Trophoblast cell (in vitro differentiated cells and primary cell): ENCODE measurements at regions not wholly inside any gene's neighbourhood (a gene's known extent, or its start where the extent isn't known, plus 50 kb on each side); places are given as distances from the start of the nearest gene placed in this dataset.

Source experiments
- DNase-seq, 2 donors: peaks; one replicate each; pipeline ENCODE4 v3.0.0-alpha.2; 2016
- H2AFZ ChIP-seq: 2 replicates; pipeline ENCODE4 v1.6.1; 2013; ENCODE audit warnings: low read length, moderate library complexity, mild to moderate bottlenecking; ENCODE audit not compliant: insufficient read depth, poor library complexity
- H2AK5ac ChIP-seq: 2 replicates; pipeline ENCODE4 v1.6.1; 2013; ENCODE audit warnings: mild to moderate bottlenecking, low read length
- H2BK120ac ChIP-seq: 2 replicates; pipeline ENCODE4 v1.6.1; 2013; ENCODE audit warnings: low read length, mild to moderate bottlenecking, moderate library complexity; ENCODE audit not compliant: insufficient read depth, poor library complexity
- H2BK12ac ChIP-seq: 2 replicates; pipeline ENCODE4 v1.6.1; 2013; ENCODE audit warnings: mild to moderate bottlenecking, low read length, moderate library complexity
- H2BK5ac ChIP-seq: 2 replicates; pipeline ENCODE4 v1.6.1; 2013; ENCODE audit warnings: low read length, low read depth, moderate library complexity, mild to moderate bottlenecking; ENCODE audit not compliant: poor library complexity
- H3K14ac ChIP-seq: 2 replicates; pipeline ENCODE4 v1.6.1; 2013; ENCODE audit warnings: mild to moderate bottlenecking, low read length
- H3K18ac ChIP-seq: 2 replicates; pipeline ENCODE4 v1.6.1; 2013; ENCODE audit warnings: mild to moderate bottlenecking, low read length
- H3K23ac ChIP-seq: 2 replicates; pipeline ENCODE4 v1.6.1; 2013; ENCODE audit warnings: low read length
- H3K27ac ChIP-seq: 2 replicates; pipeline ENCODE4 v1.5.1; 2013; ENCODE audit warnings: low read depth, mild to moderate bottlenecking, inconsistent platforms, low read length, moderate library complexity
- H3K27me3 ChIP-seq: 2 replicates; pipeline ENCODE4 v1.6.1; 2013; ENCODE audit warnings: inconsistent platforms, mild to moderate bottlenecking, low read length, moderate library complexity; ENCODE audit not compliant: insufficient read depth
- H3K36me3 ChIP-seq, 2 experiments: 1 replicate in 1 of 2; 2 replicates in 1 of 2; pipeline ENCODE4 v1.6.1; 2013; ENCODE audit warnings: low read length in 2 of 2, mild to moderate bottlenecking in 2 of 2, moderate library complexity in 1 of 2; ENCODE audit not compliant: insufficient read depth in 2 of 2, control insufficient read depth in 1 of 2
- H3K4ac ChIP-seq: 2 replicates; pipeline ENCODE4 v1.6.1; 2013; ENCODE audit warnings: low read depth, mild to moderate bottlenecking, low read length, moderate library complexity
- H3K4me1 ChIP-seq, 2 experiments: 1 replicate in 1 of 2; 2 replicates in 1 of 2; pipeline ENCODE4 v1.6.1; 2013; ENCODE audit warnings: low read length in 2 of 2, mild to moderate bottlenecking in 2 of 2, moderate library complexity in 1 of 2; ENCODE audit not compliant: insufficient read depth in 2 of 2, control insufficient read depth in 1 of 2
- H3K4me2 ChIP-seq: 2 replicates; pipeline ENCODE4 v1.6.1; 2013; ENCODE audit warnings: inconsistent platforms, mild to moderate bottlenecking, low read length, moderate library complexity
- H3K4me3 ChIP-seq: 2 replicates; pipeline ENCODE4 v1.5.1; 2013; ENCODE audit warnings: mild to moderate bottlenecking, low read depth, low read length, inconsistent platforms
- H3K79me1 ChIP-seq: one replicate; pipeline ENCODE4 v1.6.1; 2013; ENCODE audit warnings: low read length
- H3K79me2 ChIP-seq: 2 replicates; pipeline ENCODE4 v1.6.1; 2013; ENCODE audit warnings: low read length, mild to moderate bottlenecking; ENCODE audit not compliant: control insufficient read depth, insufficient read depth, poor library complexity
- H3K9ac ChIP-seq: 2 replicates; pipeline ENCODE4 v1.6.1; 2013; ENCODE audit warnings: mild to moderate bottlenecking, low read length
- H3K9me3 ChIP-seq: 2 replicates; pipeline ENCODE4 v1.6.1; 2013; ENCODE audit warnings: low read depth, mild to moderate bottlenecking, control low read depth, inconsistent platforms, low read length; ENCODE audit not compliant: insufficient read depth
- H4K12ac ChIP-seq: 2 replicates; pipeline ENCODE4 v1.6.1; 2013; ENCODE audit warnings: low read depth, mild to moderate bottlenecking, low read length, moderate library complexity
- H4K8ac ChIP-seq: 2 replicates; pipeline ENCODE4 v1.6.1; 2013; ENCODE audit warnings: low read depth, mild to moderate bottlenecking, low read length, moderate library complexity
- H4K91ac ChIP-seq: one replicate; pipeline ENCODE4 v1.6.1; 2013; ENCODE audit warnings: low read depth, mild to moderate bottlenecking, low read length, moderate library complexity
- WGBS: extraction: QIAGEN DNeasy Blood & Tissue Kit; methylation state at CpG from one replicate; pipeline ENCODE4 v1.1.7; 2013; ENCODE audit warnings: missing lambda C conversion rate; ENCODE audit not compliant: insufficient read length, insufficient coverage; ENCODE audit errors: extremely low coverage; 5-methylcytosine and 5-hydroxymethylcytosine counted together

DNA sequence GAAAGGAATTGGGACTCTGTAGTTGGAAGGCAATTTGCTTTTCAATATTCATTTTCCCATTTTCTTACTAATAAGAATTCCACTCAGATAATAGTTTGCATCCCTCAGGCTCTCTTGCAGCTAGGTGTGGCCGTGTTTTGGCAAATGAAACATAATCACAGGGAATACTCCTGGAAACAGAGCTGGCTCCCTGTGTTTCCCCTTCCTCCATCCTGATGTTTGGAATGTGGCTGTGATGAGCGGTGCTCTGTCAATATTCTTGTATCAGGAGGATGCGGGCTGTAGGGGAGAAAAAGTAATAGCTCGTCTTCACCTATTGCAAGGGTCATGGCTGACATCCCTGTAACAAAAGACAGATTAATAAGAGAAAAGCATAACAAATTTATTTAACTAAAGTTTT lies 271.0 kb downstream of the MYCN start:
- H2AK5ac ChIP-seq: no peak overlapping the region
- no peak overlapping the region for H2BK5ac ChIP-seq
- no peak overlapping the region for H2BK120ac ChIP-seq
- no peak overlapping the region for H4K8ac ChIP-seq
- no peaks in the 10 kb centered on the region for H3K27me3 ChIP-seq
- H3K9ac ChIP-seq: no peak overlapping the region
- peaks cover 1% of the 10 kb centered on the region for H3K9me3 ChIP-seq
- no peak overlapping the region for H3K18ac ChIP-seq
- H2AFZ ChIP-seq: no peak overlapping the region
- H3K14ac ChIP-seq: no peak overlapping the region
- H3K79me2 ChIP-seq: no peaks in the 10 kb centered on the region
- no peak overlapping the region for H3K4ac ChIP-seq
- no peak overlapping the region for H2BK12ac ChIP-seq
- H4K91ac ChIP-seq: no peak overlapping the region
- no peak overlapping the region for H3K23ac ChIP-seq
- H3K36me3 ChIP-seq: no peaks in the 10 kb centered on the region
- no CpG with 5 or more reads among the region's 4 CpGs for WGBS
- no peaks in the 10 kb centered on the region for H3K4me1 ChIP-seq
- H4K12ac ChIP-seq: no peak overlapping the region
- H3K4me2 ChIP-seq: no peak overlapping the region
- no peak overlapping the region for H3K4me3 ChIP-seq
- H3K79me1 ChIP-seq: no peaks in the 10 kb centered on the region
- no peak for DNase-seq
- no peak overlapping the region for H3K27ac ChIP-seq

DNA sequence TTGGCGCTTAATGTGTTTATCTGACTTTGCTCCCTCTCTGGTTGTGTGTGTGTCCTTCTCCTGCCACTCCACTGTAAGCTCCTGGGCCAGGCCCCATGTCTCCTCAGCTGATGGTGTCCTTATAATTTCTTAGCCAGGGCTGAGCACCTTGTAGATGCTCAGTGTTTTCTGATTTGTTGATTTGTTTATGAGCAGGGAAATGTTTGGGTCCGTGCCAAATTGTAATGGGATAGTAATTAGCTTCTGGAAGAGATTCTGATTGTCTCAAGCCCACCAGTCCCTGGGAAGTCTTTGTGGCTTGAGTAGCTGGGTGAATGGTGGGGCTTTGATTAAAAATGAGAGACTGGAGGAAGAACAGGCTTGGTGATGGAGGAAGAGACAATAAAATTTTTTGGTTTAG lies 270.5 kb downstream of the MYCN start:
- no peak overlapping the region for H3K9ac ChIP-seq

DNA sequence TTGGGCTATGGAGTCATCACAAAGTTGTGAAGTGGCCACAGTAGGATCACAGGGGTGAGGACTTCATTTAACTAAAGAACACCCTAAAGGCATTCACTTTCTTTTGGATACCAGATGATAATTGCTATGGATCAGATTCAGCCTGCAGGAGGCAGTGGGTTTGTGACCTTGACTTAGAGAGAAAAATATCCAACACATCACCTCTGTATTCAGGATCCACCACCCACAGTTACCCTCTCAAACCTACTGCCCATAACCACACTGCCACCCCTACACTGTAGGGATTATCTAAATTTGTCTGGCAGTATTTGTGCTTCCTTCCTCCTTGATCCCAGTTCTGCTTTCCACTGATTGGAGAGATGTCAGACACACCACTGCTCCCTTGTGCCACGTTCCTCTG lies 269.4 kb downstream of the MYCN start:
- Histone ChIP-seq H3K27me3 (no peaks in the 10 kb centered on the region), H3K9ac (no peak overlapping the region), H4K8ac (no peak overlapping the region), H3K27ac (no peak overlapping the region), H2AK5ac (no peak overlapping the region), H3K4me3 (no peak overlapping the region), H3K4ac (no peak overlapping the region), H2BK5ac (no peak overlapping the region), H3K9me3 (peaks cover 1% of the 10 kb centered on the region), H2BK120ac (no peak overlapping the region), H3K18ac (no peak overlapping the region), H2BK12ac (no peak overlapping the region), H3K4me1 (no peaks in the 10 kb centered on the region), H2AFZ (no peak overlapping the region), H3K79me1 (no peaks in the 10 kb centered on the region), H3K4me2 (no peak overlapping the region), H4K12ac (no peak overlapping the region), H3K79me2 (no peaks in the 10 kb centered on the region), H3K14ac (no peak overlapping the region), H4K91ac (no peak overlapping the region), H3K36me3 (no peaks in the 10 kb centered on the region), H3K23ac (no peak overlapping the region)
- WGBS: no CpG with 5 or more reads among the region's 1 CpG
- DNase-seq: no peak

More for the DNA sequence above, 270.5 kb downstream of the MYCN start:
- H2AFZ ChIP-seq: no peak overlapping the region
- H4K8ac ChIP-seq: no peak overlapping the region
- H3K27ac ChIP-seq: no peak overlapping the region
- no peak overlapping the region for H2AK5ac ChIP-seq
- no peaks in the 10 kb centered on the region for H3K36me3 ChIP-seq
- no peaks in the 10 kb centered on the region for H3K79me2 ChIP-seq
- no peak overlapping the region for H3K4me3 ChIP-seq
- H3K4me2 ChIP-seq: no peak overlapping the region
- no peak overlapping the region for H2BK12ac ChIP-seq
- no CpG with 5 or more reads among the region's 2 CpGs for WGBS
- no peak overlapping the region for H3K14ac ChIP-seq
- no peak overlapping the region for H2BK5ac ChIP-seq
- DNase-seq: no peak
- H3K4me1 ChIP-seq: no peaks in the 10 kb centered on the region
- no peaks in the 10 kb centered on the region for H3K27me3 ChIP-seq
- H3K23ac ChIP-seq: no peak overlapping the region
- H3K18ac ChIP-seq: no peak overlapping the region
- H3K79me1 ChIP-seq: no peaks in the 10 kb centered on the region
- no peak overlapping the region for H4K91ac ChIP-seq
- H3K9me3 ChIP-seq: peaks cover 1% of the 10 kb centered on the region
- no peak overlapping the region for H3K4ac ChIP-seq
- no peak overlapping the region for H2BK120ac ChIP-seq
- no peak overlapping the region for H4K12ac ChIP-seq

DNA sequence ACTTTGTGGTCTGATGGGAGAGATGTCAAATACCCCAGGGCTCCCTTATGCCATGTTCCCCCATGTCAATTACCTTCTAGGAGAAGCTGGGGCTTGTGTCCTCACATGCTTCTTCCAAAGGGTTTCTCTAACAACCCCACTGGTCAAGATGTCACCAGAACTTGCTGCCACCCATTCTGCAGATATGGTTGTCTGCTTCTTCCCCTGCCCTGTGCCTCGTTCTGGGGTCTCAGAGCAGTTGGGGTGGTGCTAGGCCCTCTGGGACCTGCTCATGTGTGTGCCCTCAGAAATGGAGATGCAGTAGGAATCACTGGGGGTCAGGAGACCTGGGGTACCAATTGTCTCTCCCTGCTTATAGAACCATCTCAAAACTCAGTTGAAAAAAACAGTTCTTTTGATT lies 268.6 kb downstream of the MYCN start:
- Histone ChIP-seq H3K4me2 (no peak overlapping the region), H3K27me3 (no peaks in the 10 kb centered on the region), H3K14ac (no peak overlapping the region), H3K36me3 (no peaks in the 10 kb centered on the region), H3K79me2 (no peaks in the 10 kb centered on the region), H4K8ac (no peak overlapping the region), H3K18ac (no peak overlapping the region), H3K79me1 (no peaks in the 10 kb centered on the region), H4K91ac (no peak overlapping the region), H2BK12ac (no peak overlapping the region), H3K4me3 (no peak overlapping the region), H4K12ac (no peak overlapping the region), H3K23ac (no peak overlapping the region), H2BK120ac (no peak overlapping the region), H3K4me1 (no peaks in the 10 kb centered on the region), H2AK5ac (no peak overlapping the region), H2AFZ (no peak overlapping the region), H2BK5ac (no peak overlapping the region), H3K9ac (no peak overlapping the region), H3K27ac (no peak overlapping the region), H3K4ac (no peak overlapping the region), H3K9me3 (peaks cover 2% of the 10 kb centered on the region)
- no CpG with 5 or more reads among the region's 1 CpG for WGBS
- DNase-seq: no peak
